ENCODE measurements at regions not wholly inside any gene's neighbourhood (a gene's known extent, or its start where the extent isn't known, plus 50 kb on each side); places are given as distances from the start of the nearest gene placed in this dataset.
"Not testable (repeated sequence)": the region's sequence is repeated elsewhere in the genome, so short reads cannot be mapped to it uniquely, and the experiment has no call there.

DNA sequence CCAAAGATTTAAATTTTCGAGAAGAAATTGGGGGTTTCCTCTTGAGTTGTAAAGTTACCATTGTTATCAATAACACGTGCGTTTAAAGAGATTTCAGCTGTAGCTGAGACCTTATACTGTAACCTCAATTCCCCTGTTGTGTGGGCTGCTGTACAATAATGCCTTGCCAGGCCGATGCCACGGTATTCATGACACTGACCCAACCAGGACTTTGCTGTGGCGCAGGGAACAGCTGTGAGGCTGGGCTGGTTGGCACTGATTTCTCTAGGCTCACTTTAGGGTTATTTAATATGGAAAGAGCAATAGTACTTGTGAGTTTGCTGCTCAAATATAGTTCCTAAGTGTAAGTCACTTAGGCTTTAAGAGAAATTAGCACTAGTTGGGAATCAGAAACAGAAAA is 744.2 kb downstream of the CDY1 start:
- H3K9me3 ChIP-seq (ENCODE audit: control insufficient read depth in 2 of 3, low read length in 3 of 3); H3K4me1 ChIP-seq (ENCODE audit: control insufficient read depth in 2 of 2, insufficient read depth in 2 of 2, low read length in 2 of 2); H3K36me3 ChIP-seq (ENCODE audit: control insufficient read depth in 2 of 3, insufficient read depth in 3 of 3, low read length in 3 of 3); H3K27ac Mint-ChIP-seq; H3K4me1 Mint-ChIP-seq; H3K4me3 ChIP-seq (ENCODE audit: low read length); H3K27ac ChIP-seq (ENCODE audit: low read depth, low read length); DNase-seq; H3K27me3 ChIP-seq (ENCODE audit: control insufficient read depth in 2 of 2, insufficient read depth in 2 of 2, low read length in 2 of 2); POLR2A ChIA-PET; H3K9me3 Mint-ChIP-seq; CTCF ChIA-PET; ATAC-seq; H3K27me3 Mint-ChIP-seq; intact Hi-C loops (cut with micrococcal nuclease); H3K36me3 Mint-ChIP-seq; H3K4me3 Mint-ChIP-seq: not testable (repeated sequence)

DNA sequence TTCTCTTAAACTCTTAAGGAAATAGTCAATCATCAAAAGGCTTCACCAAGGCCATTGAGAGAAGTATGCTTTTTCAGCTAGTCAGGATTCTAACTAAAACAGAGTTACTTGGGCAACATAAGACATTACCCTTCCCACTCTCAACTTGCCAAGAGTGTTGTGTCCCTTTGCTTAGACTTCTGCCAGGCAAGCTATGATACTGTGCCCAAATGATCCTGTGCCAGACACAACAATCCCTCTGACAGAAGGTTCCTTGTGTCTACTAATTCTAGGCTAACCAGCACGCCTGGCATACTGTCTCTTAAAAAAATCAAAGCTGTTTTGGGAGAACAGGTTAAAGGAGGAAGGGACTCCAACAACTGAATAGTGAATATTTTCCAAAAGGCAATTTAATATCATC is 750.6 kb downstream of the CDY1 start:
- H3K9me3 Mint-ChIP-seq; H3K27ac ChIP-seq (ENCODE audit: low read depth, low read length); ATAC-seq; CTCF ChIA-PET; H3K4me3 ChIP-seq (ENCODE audit: low read length); H3K27me3 Mint-ChIP-seq; H3K36me3 Mint-ChIP-seq; H3K27ac Mint-ChIP-seq; POLR2A ChIA-PET; H3K4me1 ChIP-seq (ENCODE audit: control insufficient read depth in 2 of 2, insufficient read depth in 2 of 2, low read length in 2 of 2); H3K4me1 Mint-ChIP-seq; DNase-seq; intact Hi-C loops (cut with micrococcal nuclease); H3K4me3 Mint-ChIP-seq; H3K27me3 ChIP-seq (ENCODE audit: control insufficient read depth in 2 of 2, insufficient read depth in 2 of 2, low read length in 2 of 2); H3K36me3 ChIP-seq (ENCODE audit: control insufficient read depth in 2 of 3, insufficient read depth in 3 of 3, low read length in 3 of 3); H3K9me3 ChIP-seq (ENCODE audit: control insufficient read depth in 2 of 3, low read length in 3 of 3): not testable (repeated sequence)

DNA sequence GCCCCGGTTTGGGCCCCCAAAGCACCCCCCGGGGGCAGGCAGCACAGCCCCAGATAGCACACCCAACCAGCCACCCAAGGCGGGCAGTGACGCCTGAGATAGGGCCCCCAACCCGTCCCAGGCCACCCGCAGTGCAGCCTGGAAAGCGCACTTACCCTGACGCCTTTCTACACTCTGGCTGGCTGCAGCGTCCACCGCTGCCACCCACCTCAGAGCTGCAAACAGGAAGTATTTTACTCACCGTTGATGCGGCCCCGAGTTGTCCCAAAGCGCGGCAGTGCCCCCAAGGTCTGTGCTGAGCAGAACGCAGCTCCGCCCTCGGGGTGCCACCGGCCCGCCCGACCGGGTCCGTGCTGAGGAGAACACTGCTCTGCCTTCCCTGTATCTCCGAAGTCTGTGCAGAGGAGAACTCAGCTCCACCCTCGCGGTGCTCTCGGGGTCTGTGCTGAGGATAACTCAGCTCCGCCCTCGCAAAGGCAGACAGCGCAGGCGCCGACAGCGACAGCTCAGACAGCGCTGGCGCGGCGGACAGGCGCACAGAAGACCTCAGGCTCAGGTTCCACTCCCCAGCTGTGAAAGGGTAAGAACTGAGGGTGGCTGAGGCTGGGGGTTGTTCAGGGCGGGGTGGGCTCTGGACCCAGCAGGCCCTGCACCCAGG is 786.9 kb downstream of the CDY1 start:
- ChIA-PET POLR2A (no interaction called here), CTCF (no interaction called here)
- H3K27me3 Mint-ChIP-seq, result no peaks in the 10 kb centered on the region
- H3K9me3 ChIP-seq (ENCODE audit: control insufficient read depth in 2 of 3, low read length in 3 of 3), result no peaks in the 10 kb centered on the region
- H3K27ac Mint-ChIP-seq, result no peak overlapping the region
- no peak overlapping the region for H3K4me3 ChIP-seq (ENCODE audit: low read length)
- no peaks in the 10 kb centered on the region for H3K36me3 ChIP-seq (ENCODE audit: control insufficient read depth in 2 of 3, insufficient read depth in 3 of 3, low read length in 3 of 3)
- no peaks in the 10 kb centered on the region for H3K4me1 ChIP-seq (ENCODE audit: control insufficient read depth in 2 of 2, insufficient read depth in 2 of 2, low read length in 2 of 2)
- H3K4me1 Mint-ChIP-seq, result no peaks in the 10 kb centered on the region
- intact Hi-C loops (cut with micrococcal nuclease), result no loop called here
- H3K27me3 ChIP-seq (ENCODE audit: control insufficient read depth in 2 of 2, insufficient read depth in 2 of 2, low read length in 2 of 2), result no peaks in the 10 kb centered on the region
- no peak overlapping the region for H3K4me3 Mint-ChIP-seq
- ATAC-seq, result no peak
- peaks cover 0 to 8% (median 0%) of the 10 kb centered on the region in 11 donors for H3K9me3 Mint-ChIP-seq
- no peak for DNase-seq
- no peaks in the 10 kb centered on the region for H3K36me3 Mint-ChIP-seq
- no peak overlapping the region for H3K27ac ChIP-seq (ENCODE audit: low read depth, low read length)

DNA sequence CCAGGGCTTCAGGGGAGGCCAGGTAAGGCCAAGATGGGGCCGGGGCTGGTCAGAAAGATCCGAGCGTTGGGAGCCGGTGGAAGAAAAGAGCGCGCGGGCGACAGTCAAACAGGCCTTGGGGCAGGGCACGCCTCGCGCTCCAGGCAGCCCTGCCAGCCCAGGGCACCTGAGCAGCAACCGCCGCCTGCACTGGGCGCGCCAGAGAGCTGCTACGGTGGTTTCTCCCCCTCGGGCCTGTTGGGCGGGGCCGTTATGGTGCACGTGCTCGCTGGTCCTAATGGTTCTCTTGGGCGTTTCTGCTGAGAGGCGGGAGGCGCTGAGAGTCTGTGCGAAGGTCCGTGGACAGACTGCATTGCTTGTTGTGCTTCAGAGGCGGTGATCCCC is 787.4 kb downstream of the CDY1 start:
- H3K9me3 Mint-ChIP-seq, result peaks cover 0 to 8% (median 0%) of the 10 kb centered on the region in 11 donors
- POLR2A ChIA-PET, result no interaction called here
- no peak overlapping the region for H3K4me3 Mint-ChIP-seq
- H3K27me3 ChIP-seq (ENCODE audit: control insufficient read depth in 2 of 2, insufficient read depth in 2 of 2, low read length in 2 of 2), result no peaks in the 10 kb centered on the region
- DNase-seq, result no peak
- no peaks in the 10 kb centered on the region for H3K4me1 ChIP-seq (ENCODE audit: control insufficient read depth in 2 of 2, insufficient read depth in 2 of 2, low read length in 2 of 2)
- CTCF ChIA-PET, result no interaction called here
- H3K9me3 ChIP-seq (ENCODE audit: control insufficient read depth in 2 of 3, low read length in 3 of 3), result no peaks in the 10 kb centered on the region
- H3K36me3 ChIP-seq (ENCODE audit: control insufficient read depth in 2 of 3, insufficient read depth in 3 of 3, low read length in 3 of 3), result no peaks in the 10 kb centered on the region
- H3K4me3 ChIP-seq (ENCODE audit: low read length), result no peak overlapping the region
- intact Hi-C loops (cut with micrococcal nuclease), result no loop called here
- H3K36me3 Mint-ChIP-seq, result no peaks in the 10 kb centered on the region
- H3K27ac ChIP-seq (ENCODE audit: low read depth, low read length), result no peak overlapping the region
- no peak overlapping the region for H3K27ac Mint-ChIP-seq
- H3K27me3 Mint-ChIP-seq, result no peaks in the 10 kb centered on the region
- ATAC-seq, result no peak
- H3K4me1 Mint-ChIP-seq, result no peaks in the 10 kb centered on the region
